HEK293 (cell line): ENCODE measurements at regions not wholly inside any gene's neighbourhood (a gene's known extent, or its start where the extent isn't known, plus 50 kb on each side); places are given as distances from the start of the nearest gene placed in this dataset.
A peak's percentile ranks its signal among the peaks of the same experiment; 100 is the strongest.

Experiments
- CTCF ChIA-PET: fragments of 350-600 bp; formaldehyde crosslinking; extraction: SDS; loops from one replicate; lab custom pipeline; 2021; ENCODE audit warnings: antibody characterized with exemption; lab: Yijun Ruan, JAX
- POLR2A ChIA-PET: fragments of 300-600 bp; formaldehyde crosslinking; extraction: SDS; loops from one replicate; lab custom pipeline; 2020; ENCODE audit warnings: antibody characterized with exemption, inconsistent platforms; lab: Yijun Ruan, JAX
- H3K27ac ChIP-seq: fragments of 200-500 bp; sonication (Bioruptor generic); 2 replicates; pipeline ENCODE4 v1.5.1; 2014; ENCODE audit warnings: low read depth, low read length, control low read depth, inconsistent platforms; ENCODE audit errors: extremely low read depth
- H3K36me3 ChIP-seq, 2 experiments: fragments of 200-500 bp in 1 of 2; sonication (Bioruptor generic) in 1 of 2; 1 replicate in 1 of 2; 2 replicates in 1 of 2; pipeline ENCODE4 v1.5.1; 2014 to 2017; ENCODE audit warnings: inconsistent platforms in 2 of 2, low read length in 2 of 2; ENCODE audit not compliant: control insufficient read depth in 2 of 2, insufficient read depth in 1 of 2
- H3K4me1 ChIP-seq: fragments of 200-500 bp; sonication (Bioruptor generic); 2 replicates; pipeline ENCODE4 v1.5.1; 2014; ENCODE audit warnings: mild to moderate bottlenecking, low read length, inconsistent platforms; ENCODE audit not compliant: control insufficient read depth, insufficient read depth
- H3K4me3 ChIP-seq: 2 replicates; pipeline ENCODE4 v1.5.1; 2011; ENCODE audit warnings: low read depth, mild to moderate bottlenecking, control low read depth, low read length, moderate library complexity
- H3K9me3 ChIP-seq: fragments of 200-500 bp; sonication (Bioruptor generic); 2 replicates; pipeline ENCODE4 v1.5.1; 2014; ENCODE audit warnings: low read depth, low read length, inconsistent platforms; ENCODE audit not compliant: control insufficient read depth, insufficient read depth
- EGR2 ChIP-seq: fragments of 450-650 bp; formaldehyde crosslinking; IDR thresholded peaks from 2 replicates; pipeline ENCODE4 v1.5.1; 2016; ENCODE audit warnings: low read depth, missing biosample characterization, missing genetic modification characterization
- GFI1B ChIP-seq: fragments of 450-650 bp; formaldehyde crosslinking; IDR thresholded peaks from 2 replicates; pipeline ENCODE4 v1.5.1; 2016; ENCODE audit warnings: missing biosample characterization, missing genetic modification characterization
- GLI4 ChIP-seq: fragments of 450-650 bp; formaldehyde crosslinking; IDR thresholded peaks from 2 replicates; pipeline ENCODE4 v1.5.1; 2016; ENCODE audit warnings: missing biosample characterization, missing genetic modification characterization
- OVOL3 ChIP-seq: fragments of 450-650 bp; formaldehyde crosslinking; IDR thresholded peaks from 2 replicates; pipeline ENCODE4 v1.5.1; 2016; ENCODE audit warnings: missing biosample characterization, missing genetic modification characterization
- PRDM10 ChIP-seq: fragments of 450-650 bp; formaldehyde crosslinking; IDR thresholded peaks from 2 replicates; pipeline ENCODE4 v1.5.1; 2016; ENCODE audit warnings: missing biosample characterization, missing genetic modification characterization
- PRDM2 ChIP-seq: fragments of 450-650 bp; formaldehyde crosslinking; IDR thresholded peaks from 2 replicates; pipeline ENCODE4 v1.5.1; 2016; ENCODE audit warnings: missing biosample characterization, missing genetic modification characterization, borderline replicate concordance
- SETDB1 ChIP-seq: IDR thresholded peaks from one replicate; pipeline ENCODE4 v1.6.1; 2017; ENCODE audit warnings: mild to moderate bottlenecking, low read length, moderate library complexity, mixed read lengths; ENCODE audit not compliant: insufficient read length
- SP2 ChIP-seq: fragments of 450-650 bp; formaldehyde crosslinking; IDR thresholded peaks from 2 replicates; pipeline ENCODE4 v1.5.1; 2016; ENCODE audit warnings: missing biosample characterization, missing genetic modification characterization
- YY2 ChIP-seq: fragments of 450-650 bp; formaldehyde crosslinking; IDR thresholded peaks from 2 replicates; pipeline ENCODE4 v1.5.1; 2016; ENCODE audit warnings: missing biosample characterization, missing genetic modification characterization
- ZEB2 ChIP-seq: fragments of 450-650 bp; formaldehyde crosslinking; IDR thresholded peaks from 2 replicates; pipeline ENCODE4 v1.5.1; 2016; ENCODE audit warnings: missing biosample characterization, missing genetic modification characterization
- ZNF121 ChIP-seq: fragments of 450-650 bp; formaldehyde crosslinking; IDR thresholded peaks from 2 replicates; pipeline ENCODE4 v1.5.1; 2016; ENCODE audit warnings: missing biosample characterization, missing genetic modification characterization
- ZNF138 ChIP-seq: fragments of 450-650 bp; formaldehyde crosslinking; IDR thresholded peaks from 2 replicates; pipeline ENCODE4 v1.5.1; 2016; ENCODE audit warnings: missing biosample characterization, missing genetic modification characterization, borderline replicate concordance
- ZNF350 ChIP-seq: fragments of 450-650 bp; formaldehyde crosslinking; IDR thresholded peaks from 2 replicates; pipeline ENCODE4 v1.5.0; 2017; ENCODE audit warnings: missing biosample characterization, mild to moderate bottlenecking, missing genetic modification characterization
- ZNF426 ChIP-seq: fragments of 450-650 bp; formaldehyde crosslinking; IDR thresholded peaks from 2 replicates; pipeline ENCODE4 v1.5.1; 2017; ENCODE audit warnings: missing biosample characterization, missing genetic modification characterization, mild to moderate bottlenecking, inconsistent platforms, moderate library complexity
- ZNF514 ChIP-seq: fragments of 450-650 bp; formaldehyde crosslinking; IDR thresholded peaks from 2 replicates; pipeline ENCODE4 v1.5.1; 2016; ENCODE audit warnings: missing biosample characterization, missing genetic modification characterization
- ZNF549 ChIP-seq: fragments of 450-650 bp; IDR thresholded peaks from 2 replicates; pipeline ENCODE4 v1.5.1; 2018; ENCODE audit warnings: missing biosample characterization, missing genetic modification characterization, mild to moderate bottlenecking, inconsistent platforms, moderate library complexity
- ZNF561 ChIP-seq: fragments of 450-650 bp; IDR thresholded peaks from 2 replicates; pipeline ENCODE4 v1.5.1; 2018; ENCODE audit warnings: missing biosample characterization, missing genetic modification characterization, borderline replicate concordance
- ZNF654 ChIP-seq: fragments of 450-650 bp; formaldehyde crosslinking; IDR thresholded peaks from 2 replicates; pipeline ENCODE4 v1.5.1; 2016; ENCODE audit warnings: low read depth, missing biosample characterization, missing genetic modification characterization
- ZNF677 ChIP-seq: fragments of 450-650 bp; IDR thresholded peaks from 2 replicates; pipeline ENCODE4 v1.5.0; 2018; ENCODE audit warnings: missing biosample characterization, mild to moderate bottlenecking, missing genetic modification characterization, moderate library complexity
- ZNF76 ChIP-seq: fragments of 450-650 bp; formaldehyde crosslinking; IDR thresholded peaks from 2 replicates; pipeline ENCODE4; 2016; ENCODE audit warnings: low read depth, missing biosample characterization, missing genetic modification characterization, borderline replicate concordance
- ZSCAN16 ChIP-seq: fragments of 450-650 bp; formaldehyde crosslinking; IDR thresholded peaks from 2 replicates; pipeline ENCODE4 v1.5.1; 2016; ENCODE audit warnings: missing biosample characterization, missing genetic modification characterization
- TF ChIP-seq, protein P1 (sequence below): fragments of 450-650 bp; formaldehyde crosslinking; IDR thresholded peaks from 2 replicates; pipeline ENCODE4 v1.5.1; 2016; ENCODE audit warnings: missing biosample characterization, missing genetic modification characterization, borderline replicate concordance

- H3K4me1 ChIP-seq: no peaks in the 10 kb centered on the region
- CTCF ChIA-PET: interaction anchor here (0.6 to 0.7 kb wide), 2 partner anchors 10 to 181 kb away, joined by 3 read pairs; no protein-coding TSS in a partner anchor
- H3K27ac ChIP-seq: no peak overlapping the region
- H3K36me3 ChIP-seq: no peaks in the 10 kb centered on the region
- POLR2A ChIA-PET: no interaction called here
- TF ChIP-seq ZNF549 (no peak), ZNF426 (tag by site-specific recombination) (no peak), ZNF677 (no peak), SETDB1 (no peak), SP2 (tag by site-specific recombination) (no peak), ZNF654 (tag by site-specific recombination) (no peak), ZNF514 (tag by site-specific recombination) (no peak), ZSCAN16 (tag by site-specific recombination) (no peak)
- TF ChIP-seq, protein P1, sequence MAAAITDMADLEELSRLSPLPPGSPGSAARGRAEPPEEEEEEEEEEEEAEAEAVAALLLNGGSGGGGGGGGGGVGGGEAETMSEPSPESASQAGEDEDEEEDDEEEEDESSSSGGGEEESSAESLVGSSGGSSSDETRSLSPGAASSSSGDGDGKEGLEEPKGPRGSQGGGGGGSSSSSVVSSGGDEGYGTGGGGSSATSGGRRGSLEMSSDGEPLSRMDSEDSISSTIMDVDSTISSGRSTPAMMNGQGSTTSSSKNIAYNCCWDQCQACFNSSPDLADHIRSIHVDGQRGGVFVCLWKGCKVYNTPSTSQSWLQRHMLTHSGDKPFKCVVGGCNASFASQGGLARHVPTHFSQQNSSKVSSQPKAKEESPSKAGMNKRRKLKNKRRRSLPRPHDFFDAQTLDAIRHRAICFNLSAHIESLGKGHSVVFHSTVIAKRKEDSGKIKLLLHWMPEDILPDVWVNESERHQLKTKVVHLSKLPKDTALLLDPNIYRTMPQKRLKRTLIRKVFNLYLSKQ (tag by site-specific recombination): no peak
- H3K9me3 ChIP-seq: no peaks in the 10 kb centered on the region
- no peak overlapping the region for H3K4me3 ChIP-seq
Measured at GRCh38 chr12:90020881-90021280, 312.2 kb upstream of the ATP2B1 start.

DNA sequence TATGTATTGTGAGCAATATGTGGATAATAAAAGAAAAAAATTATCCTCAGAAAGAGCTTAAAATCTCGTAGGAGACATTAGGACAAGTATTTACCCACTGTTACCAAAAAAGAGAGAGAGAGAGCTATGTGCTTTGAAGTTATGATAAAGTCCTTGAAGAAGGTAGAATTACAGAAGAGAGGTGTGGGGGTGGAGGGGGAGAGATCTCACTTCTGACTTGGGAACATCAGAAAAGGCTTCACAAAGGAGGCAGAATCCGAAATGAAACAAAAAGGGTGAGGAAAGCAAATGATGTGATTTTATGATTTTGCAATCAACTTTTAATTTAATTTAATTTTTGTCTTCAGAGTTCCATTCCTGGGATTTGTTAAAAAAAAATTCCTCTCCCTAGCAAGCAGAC, 311.8 kb upstream of the ATP2B1 start:
- TF ChIP-seq ZNF121 (tag by site-specific recombination) (no peak), EGR2 (tag by site-specific recombination) (0 out of 2 replicates have a peak, but pooled peaks have one; percentile 25)
- ChIA-PET POLR2A (no interaction called here), CTCF (interaction anchor here (0.6 to 1.5 kb wide), 3 partner anchors 11 to 182 kb away, joined by 3 to 4 read pairs (median 3); no protein-coding TSS in a partner anchor)
- H3K4me3 ChIP-seq: no peak overlapping the region
- H3K4me1 ChIP-seq: no peaks in the 10 kb centered on the region
- H3K27ac ChIP-seq: no peak overlapping the region
- no peaks in the 10 kb centered on the region for H3K9me3 ChIP-seq
- H3K36me3 ChIP-seq: no peaks in the 10 kb centered on the region

DNA sequence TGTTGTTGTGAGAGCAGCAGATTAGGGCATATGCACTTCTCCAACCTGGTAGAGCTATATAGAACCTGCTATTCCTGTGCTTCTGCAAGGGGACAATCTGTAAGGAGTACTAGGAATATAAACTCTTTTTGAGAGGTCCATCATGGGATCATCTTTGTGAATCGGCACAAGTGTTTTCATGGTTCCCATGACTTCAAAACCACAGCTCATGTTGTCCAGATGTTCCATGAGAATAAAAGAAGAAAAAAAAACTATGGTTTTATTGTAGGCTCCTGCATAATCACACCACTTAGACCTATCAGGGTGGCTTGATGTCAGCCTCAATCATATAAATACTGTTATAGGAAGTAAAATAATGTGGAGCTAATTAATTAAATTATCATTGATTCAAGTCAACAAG, 311.4 kb upstream of the ATP2B1 start:
- H3K36me3 ChIP-seq: no peaks in the 10 kb centered on the region
- H3K27ac ChIP-seq: no peak overlapping the region
- ChIA-PET CTCF (interaction anchor here (0.6 to 1.5 kb wide), 2 partner anchors 10 to 37 kb away, joined by 3 to 4 read pairs; no protein-coding TSS in a partner anchor), POLR2A (no interaction called here)
- no peaks in the 10 kb centered on the region for H3K9me3 ChIP-seq
- H3K4me1 ChIP-seq: no peaks in the 10 kb centered on the region
- H3K4me3 ChIP-seq: no peak overlapping the region
- no peak for TF ChIP-seq ZNF138 (tag by site-specific recombination)
- TF ChIP-seq YY2 (tag by site-specific recombination): no peak
- TF ChIP-seq ZNF350 (tag by site-specific recombination): no peak
- no peak for TF ChIP-seq GLI4 (tag by site-specific recombination)
- no peak for TF ChIP-seq OVOL3 (tag by site-specific recombination)
- TF ChIP-seq GFI1B (tag by site-specific recombination): no peak
- TF ChIP-seq ZNF561: no peak
- TF ChIP-seq PRDM2: no peak
- TF ChIP-seq PRDM10 (tag by site-specific recombination): no peak
- TF ChIP-seq ZEB2 (tag by site-specific recombination): no peak
- TF ChIP-seq ZNF76: no peak
